Smooth muscle cell (in vitro differentiated cells): ENCODE measurements at regions not wholly inside any gene's neighbourhood (a gene's known extent, or its start where the extent isn't known, plus 50 kb on each side); places are given as distances from the start of the nearest gene placed in this dataset.

ENCODE experiments used
- DNase-seq: peaks from one replicate; lab custom pipeline; 2025; ENCODE audit not compliant: unreplicated experiment; lab: John Stamatoyannopoulos, UW
- H2AFZ ChIP-seq: fragments of 200-600 bp; sonication (generic); 2 replicates; pipeline ENCODE4 v1.6.0; 2016; ENCODE audit warnings: antibody characterized with exemption, low read depth, mild to moderate bottlenecking
- H3F3A ChIP-seq: fragments of 200-600 bp; sonication (generic); 2 replicates; pipeline ENCODE4 v1.6.0; 2017; ENCODE audit warnings: antibody characterized with exemption, low read depth
- H3K27ac ChIP-seq: fragments of 200-600 bp; sonication (generic); 2 replicates; pipeline ENCODE4 v1.5.1; 2016; ENCODE audit warnings: low read depth, mild to moderate bottlenecking
- H3K27me3 ChIP-seq: fragments of 200-600 bp; sonication (generic); 2 replicates; pipeline ENCODE4 v1.6.1; 2016; ENCODE audit warnings: low read depth, mild to moderate bottlenecking
- H3K36me3 ChIP-seq: fragments of 200-600 bp; sonication (generic); 2 replicates; pipeline ENCODE4 v1.5.1; 2016; ENCODE audit warnings: low read depth
- H3K4me1 ChIP-seq: fragments of 200-600 bp; sonication (generic); 2 replicates; pipeline ENCODE4 v1.5.1; 2016; ENCODE audit warnings: low read depth
- H3K4me2 ChIP-seq: fragments of 200-600 bp; sonication (generic); 2 replicates; pipeline ENCODE4 v1.6.0; 2016; ENCODE audit warnings: mild to moderate bottlenecking
- H3K4me3 ChIP-seq: fragments of 200-600 bp; sonication (generic); 2 replicates; pipeline ENCODE4 v1.5.1; 2016; ENCODE audit warnings: mild to moderate bottlenecking
- H3K79me2 ChIP-seq: fragments of 200-600 bp; sonication (generic); 2 replicates; pipeline ENCODE4 v1.6.0; 2016; ENCODE audit warnings: low read depth, mild to moderate bottlenecking
- H3K9ac ChIP-seq: fragments of 200-600 bp; sonication (generic); 2 replicates; pipeline ENCODE4 v1.6.0; 2016; ENCODE audit warnings: low read depth
- H3K9me3 ChIP-seq: fragments of 200-600 bp; sonication (generic); replicated peaks from 2 replicates; pipeline ENCODE4 v1.5.1; 2016; ENCODE audit warnings: low read depth
- H4K20me1 ChIP-seq: fragments of 200-600 bp; sonication (generic); 2 replicates; pipeline ENCODE4 v1.6.0; 2016; ENCODE audit warnings: low read depth
- CTCF ChIP-seq: fragments of 200-600 bp; sonication (generic); IDR thresholded peaks from 2 replicates; pipeline ENCODE4 v1.5.1; 2017; ENCODE audit warnings: borderline replicate concordance, mild to moderate bottlenecking, antibody characterized with exemption; ENCODE audit not compliant: insufficient read depth, poor library complexity, severe bottlenecking
- WGBS: methylation state at CpG from one replicate; pipeline ENCODE4 v1.1.7; 2016; ENCODE audit warnings: low lambda C conversion rate; 5-methylcytosine and 5-hydroxymethylcytosine counted together

- no peak for DNase-seq
- peaks cover 1% of the 10 kb centered on the region for H3K4me1 ChIP-seq
- H3F3A ChIP-seq, result peaks cover 12% of the 10 kb centered on the region
- no peaks in the 10 kb centered on the region for H3K27me3 ChIP-seq
- H3K36me3 ChIP-seq, result no peaks in the 10 kb centered on the region
- no peak overlapping the region for H3K9ac ChIP-seq
- no peaks in the 10 kb centered on the region for H3K9me3 ChIP-seq
- H3K79me2 ChIP-seq, result no peaks in the 10 kb centered on the region
- no peak overlapping the region for H3K4me3 ChIP-seq
- no peak overlapping the region for H3K27ac ChIP-seq
- no peaks in the 10 kb centered on the region for H4K20me1 ChIP-seq
- no peak overlapping the region for H3K4me2 ChIP-seq
- no peak overlapping the region for H2AFZ ChIP-seq
- TF ChIP-seq CTCF, result no peak
Observed at GRCh38 chr11:128205796-128206195, 381.6 kb downstream of the ETS1 start.

- Histone ChIP-seq H3K4me2 (no peak overlapping the region), H3K9me3 (no peaks in the 10 kb centered on the region), H4K20me1 (no peaks in the 10 kb centered on the region), H3K79me2 (no peaks in the 10 kb centered on the region), H2AFZ (no peak overlapping the region), H3K4me3 (no peak overlapping the region), H3K36me3 (no peaks in the 10 kb centered on the region), H3K4me1 (no peaks in the 10 kb centered on the region), H3K27me3 (no peaks in the 10 kb centered on the region), H3F3A (peaks cover 6% of the 10 kb centered on the region), H3K9ac (no peak overlapping the region), H3K27ac (no peak overlapping the region)
- no peak for DNase-seq
- WGBS, result 67% methylated on average over 3 of the region's 3 CpGs
- no peak for TF ChIP-seq CTCF
Observed at GRCh38 chr11:128204898-128205297, 382.5 kb downstream of the ETS1 start.

- 81% methylated on average over 4 of the region's 4 CpGs for WGBS
- no peaks in the 10 kb centered on the region for H3K27me3 ChIP-seq
- H3K4me3 ChIP-seq, result no peak overlapping the region
- H3K4me2 ChIP-seq, result no peak overlapping the region
- no peaks in the 10 kb centered on the region for H3F3A ChIP-seq
- no peaks in the 10 kb centered on the region for H3K9me3 ChIP-seq
- H3K9ac ChIP-seq, result no peak overlapping the region
- H3K27ac ChIP-seq, result no peak overlapping the region
- TF ChIP-seq CTCF, result no peak
- no peak overlapping the region for H2AFZ ChIP-seq
- no peaks in the 10 kb centered on the region for H3K79me2 ChIP-seq
- no peaks in the 10 kb centered on the region for H3K36me3 ChIP-seq
- no peaks in the 10 kb centered on the region for H4K20me1 ChIP-seq
- H3K4me1 ChIP-seq, result no peaks in the 10 kb centered on the region
- DNase-seq, result no peak
Observed at GRCh38 chr11:128201801-128202200, 385.6 kb downstream of the ETS1 start.

GRCh38 chr11:128201009-128201408 is 386.3 kb downstream of the ETS1 start:
- no peak for TF ChIP-seq CTCF
- no peak overlapping the region for H3K27ac ChIP-seq
- no peaks in the 10 kb centered on the region for H3K79me2 ChIP-seq

More at GRCh38 chr11:128201009-128201408, 386.3 kb downstream of the ETS1 start:
- Histone ChIP-seq H3K36me3 (no peaks in the 10 kb centered on the region), H3K9me3 (no peaks in the 10 kb centered on the region), H3K4me3 (no peak overlapping the region), H3K4me1 (no peaks in the 10 kb centered on the region), H3K27me3 (no peaks in the 10 kb centered on the region), H3K9ac (no peak overlapping the region), H4K20me1 (no peaks in the 10 kb centered on the region), H2AFZ (no peak overlapping the region), H3K4me2 (no peak overlapping the region), H3F3A (no peaks in the 10 kb centered on the region)
- DNase-seq, result no peak
- WGBS, result 96% methylated on average over 5 of the region's 5 CpGs
